HepG2 (cell line): ENCODE measurements at regions not wholly inside any gene's neighbourhood (a gene's known extent, or its start where the extent isn't known, plus 50 kb on each side); places are given as distances from the start of the nearest gene placed in this dataset.

Experiments
- ARHGAP35 ChIP-seq: sonication (generic); formaldehyde crosslinking; IDR thresholded peaks from 2 replicates; pipeline ENCODE4 v1.9.0; 2022; ENCODE audit warnings: mild to moderate bottlenecking, inconsistent platforms, moderate library complexity, missing genetic modification reagents, borderline replicate concordance
- ARNT2 ChIP-seq: sonication (generic); formaldehyde crosslinking; IDR thresholded peaks from 2 replicates; pipeline ENCODE4 v1.8.0; 2022; ENCODE audit warnings: mild to moderate bottlenecking, low read depth, missing genetic modification reagents, moderate library complexity
- DPF2 ChIP-seq: sonication (generic); formaldehyde crosslinking; IDR thresholded peaks from 2 replicates; pipeline ENCODE4 v1.4.0; 2020; ENCODE audit warnings: mild to moderate bottlenecking, low read depth, missing genetic modification reagents, borderline replicate concordance
- HNRNPL ChIP-seq: fragments of 200-400 bp; formaldehyde crosslinking; IDR thresholded peaks from 2 replicates; pipeline ENCODE4 v1.6.1; 2017; ENCODE audit warnings: mild to moderate bottlenecking, low read depth, low read length
- NR2F6 ChIP-seq, 2 experiments: IDR thresholded peaks; 2 replicates each; pipeline ENCODE4 v1.6.1; 2016; ENCODE audit warnings: antibody characterized with exemption in 1 of 2, mild to moderate bottlenecking in 1 of 2
- NRL ChIP-seq: sonication (generic); formaldehyde crosslinking; IDR thresholded peaks from 2 replicates; pipeline ENCODE4 v1.5.0; 2020; ENCODE audit warnings: missing genetic modification reagents, mild to moderate bottlenecking, moderate library complexity, borderline replicate concordance
- PHF20 ChIP-seq: sonication (generic); formaldehyde crosslinking; IDR thresholded peaks from 2 replicates; pipeline ENCODE4 v1.5.0; 2020; ENCODE audit warnings: mild to moderate bottlenecking, missing genetic modification reagents
- SMARCC2 ChIP-seq: fragments of 450-650 bp; IDR thresholded peaks from 2 replicates; pipeline ENCODE4 v1.6.1; 2017; ENCODE audit warnings: antibody characterized with exemption, mild to moderate bottlenecking
- SOX6 ChIP-seq, 2 experiments: fragments of 450-650 bp in 1 of 2; sonication (generic) in 1 of 2; formaldehyde crosslinking in 1 of 2; IDR thresholded peaks; 2 replicates each; pipeline versions ENCODE4 v1.4.0 to v1.6.1; 2017 to 2020; ENCODE audit warnings: antibody characterized with exemption in 1 of 2, mild to moderate bottlenecking in 1 of 2, missing genetic modification reagents in 1 of 2
- TOE1 ChIP-seq: sonication (generic); formaldehyde crosslinking; IDR thresholded peaks from 2 replicates; pipeline ENCODE4 v1.4.0; 2020; ENCODE audit warnings: mild to moderate bottlenecking, missing genetic modification reagents
- ZBTB1 ChIP-seq: sonication (generic); formaldehyde crosslinking; IDR thresholded peaks from 2 replicates; pipeline ENCODE4 v1.4.0; 2020; ENCODE audit warnings: missing genetic modification reagents, borderline replicate concordance
- ZC3H13 ChIP-seq: sonication (generic); formaldehyde crosslinking; IDR thresholded peaks from 2 replicates; pipeline ENCODE4 v1.8.1; 2023; ENCODE audit warnings: mild to moderate bottlenecking, missing genetic modification reagents, moderate library complexity
- ZFX ChIP-seq: sonication (generic); formaldehyde crosslinking; IDR thresholded peaks from 2 replicates; pipeline ENCODE4 v1.4.0; 2020; ENCODE audit warnings: mild to moderate bottlenecking, low read depth, missing genetic modification reagents, moderate library complexity
- ZNF251 ChIP-seq: sonication (generic); formaldehyde crosslinking; IDR thresholded peaks from 2 replicates; pipeline ENCODE4 v1.9.0; 2021; ENCODE audit warnings: mild to moderate bottlenecking, missing genetic modification reagents
- ZNF260 ChIP-seq: sonication (generic); formaldehyde crosslinking; IDR thresholded peaks from 2 replicates; pipeline ENCODE4 v1.4.0; 2020; ENCODE audit warnings: missing genetic modification reagents, low read depth, mild to moderate bottlenecking, borderline replicate concordance
- ZNF468 ChIP-seq: sonication (generic); formaldehyde crosslinking; IDR thresholded peaks from 2 replicates; pipeline ENCODE4 v1.8.0; 2022; ENCODE audit warnings: mild to moderate bottlenecking, moderate library complexity, missing genetic modification reagents
- TF ChIP-seq, protein P1 (sequence below): sonication (generic); formaldehyde crosslinking; IDR thresholded peaks from 2 replicates; pipeline ENCODE4 v1.4.0; 2020; ENCODE audit warnings: missing genetic modification reagents, borderline replicate concordance
- TF ChIP-seq, protein P2 (sequence below): sonication (generic); formaldehyde crosslinking; IDR thresholded peaks from 2 replicates; pipeline ENCODE4 v1.4.0; 2020; ENCODE audit warnings: missing genetic modification reagents; ENCODE audit errors: not compliant biosample characterization
- TF ChIP-seq, protein P3 (sequence below): sonication (generic); formaldehyde crosslinking; IDR thresholded peaks from 2 replicates; pipeline ENCODE4 v1.4.0; 2020; ENCODE audit warnings: mild to moderate bottlenecking, missing genetic modification reagents, borderline replicate concordance
- TF ChIP-seq, protein P4 (sequence below): sonication (generic); formaldehyde crosslinking; IDR thresholded peaks from 2 replicates; pipeline ENCODE4 v1.4.0; 2020; ENCODE audit warnings: missing genetic modification reagents, borderline replicate concordance

DNA sequence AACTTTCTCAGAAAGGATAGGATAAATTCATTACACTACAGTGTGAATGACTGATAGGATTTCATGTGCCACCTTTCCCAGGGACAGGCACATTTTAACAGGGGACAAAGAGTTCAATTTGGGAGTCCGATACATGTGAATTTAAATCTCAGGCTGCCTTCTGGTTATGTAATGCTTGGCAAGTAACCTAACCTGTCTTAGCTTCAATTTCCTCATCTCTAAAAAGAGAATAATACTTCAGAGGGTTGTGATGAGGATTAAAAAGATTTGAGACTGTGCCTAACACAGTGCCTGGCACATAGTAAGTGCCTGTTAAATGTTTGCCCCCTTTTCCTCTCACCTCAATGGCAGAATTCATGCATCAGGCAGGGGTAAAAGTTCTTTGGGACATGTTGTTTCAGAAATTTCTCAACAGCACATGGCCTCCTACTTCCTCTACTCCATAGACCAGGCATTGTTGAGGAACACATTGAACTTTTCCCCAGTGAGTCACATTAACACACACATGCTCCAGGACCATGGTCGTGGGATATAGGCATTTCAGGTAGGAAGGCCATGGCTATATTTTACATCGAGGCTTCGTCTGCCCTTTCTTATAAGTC, 94.6 kb upstream of the EGFLAM start (continued):
- TF ChIP-seq ARHGAP35 (CRISPR knock-in tag) (no peak), ZNF260 (no peak), NR2F6 (IDR thresholded peaks at IDR 0.05) (peak; percentile 33; the same call in 1 of the 2 replicates), NR2F6 (CRISPR knock-in tag; IDR thresholded peaks at IDR 0.05) (peak; percentile 64), ZNF251 (no peak), SMARCC2 (no peak), SOX6 (IDR thresholded peaks at IDR 0.05) (no peak), SOX6 (CRISPR knock-in tag; IDR thresholded peaks at IDR 0.05) (peak; percentile 87), TOE1 (no peak), DPF2 (CRISPR knock-in tag) (peak; percentile 19; the same call in 1 of the 2 replicates), ZBTB1 (CRISPR knock-in tag) (no peak), NRL (CRISPR knock-in tag) (no peak), ZFX (CRISPR knock-in tag) (peak; percentile 46; the same call in 1 of the 2 replicates), ZNF468 (no peak), ARNT2 (no peak), HNRNPL (no peak), PHF20 (CRISPR knock-in tag) (no peak), ZC3H13 (CRISPR knock-in tag) (no peak)
- TF ChIP-seq, protein P1, sequence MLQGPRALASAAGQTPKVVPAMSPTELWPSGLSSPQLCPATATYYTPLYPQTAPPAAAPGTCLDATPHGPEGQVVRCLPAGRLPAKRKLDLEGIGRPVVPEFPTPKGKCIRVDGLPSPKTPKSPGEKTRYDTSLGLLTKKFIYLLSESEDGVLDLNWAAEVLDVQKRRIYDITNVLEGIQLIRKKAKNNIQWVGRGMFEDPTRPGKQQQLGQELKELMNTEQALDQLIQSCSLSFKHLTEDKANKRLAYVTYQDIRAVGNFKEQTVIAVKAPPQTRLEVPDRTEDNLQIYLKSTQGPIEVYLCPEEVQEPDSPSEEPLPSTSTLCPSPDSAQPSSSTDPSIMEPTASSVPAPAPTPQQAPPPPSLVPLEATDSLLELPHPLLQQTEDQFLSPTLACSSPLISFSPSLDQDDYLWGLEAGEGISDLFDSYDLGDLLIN (CRISPR knock-in tag): no peak
- TF ChIP-seq, protein P2, sequence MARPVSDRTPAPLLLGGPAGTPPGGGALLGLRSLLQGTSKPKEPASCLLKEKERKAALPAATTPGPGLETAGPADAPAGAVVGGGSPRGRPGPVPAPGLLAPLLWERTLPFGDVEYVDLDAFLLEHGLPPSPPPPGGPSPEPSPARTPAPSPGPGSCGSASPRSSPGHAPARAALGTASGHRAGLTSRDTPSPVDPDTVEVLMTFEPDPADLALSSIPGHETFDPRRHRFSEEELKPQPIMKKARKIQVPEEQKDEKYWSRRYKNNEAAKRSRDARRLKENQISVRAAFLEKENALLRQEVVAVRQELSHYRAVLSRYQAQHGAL (CRISPR knock-in tag): no peak
- TF ChIP-seq, protein P3, sequence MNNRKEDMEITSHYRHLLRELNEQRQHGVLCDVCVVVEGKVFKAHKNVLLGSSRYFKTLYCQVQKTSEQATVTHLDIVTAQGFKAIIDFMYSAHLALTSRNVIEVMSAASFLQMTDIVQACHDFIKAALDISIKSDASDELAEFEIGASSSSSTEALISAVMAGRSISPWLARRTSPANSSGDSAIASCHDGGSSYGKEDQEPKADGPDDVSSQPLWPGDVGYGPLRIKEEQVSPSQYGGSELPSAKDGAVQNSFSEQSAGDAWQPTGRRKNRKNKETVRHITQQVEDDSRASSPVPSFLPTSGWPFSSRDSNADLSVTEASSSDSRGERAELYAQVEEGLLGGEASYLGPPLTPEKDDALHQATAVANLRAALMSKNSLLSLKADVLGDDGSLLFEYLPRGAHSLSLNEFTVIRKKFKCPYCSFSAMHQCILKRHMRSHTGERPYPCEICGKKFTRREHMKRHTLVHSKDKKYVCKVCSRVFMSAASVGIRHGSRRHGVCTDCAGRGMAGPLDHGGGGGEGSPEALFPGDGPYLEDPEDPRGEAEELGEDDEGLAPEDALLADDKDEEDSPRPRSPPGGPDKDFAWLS (CRISPR knock-in tag): no peak
- TF ChIP-seq, protein P4, sequence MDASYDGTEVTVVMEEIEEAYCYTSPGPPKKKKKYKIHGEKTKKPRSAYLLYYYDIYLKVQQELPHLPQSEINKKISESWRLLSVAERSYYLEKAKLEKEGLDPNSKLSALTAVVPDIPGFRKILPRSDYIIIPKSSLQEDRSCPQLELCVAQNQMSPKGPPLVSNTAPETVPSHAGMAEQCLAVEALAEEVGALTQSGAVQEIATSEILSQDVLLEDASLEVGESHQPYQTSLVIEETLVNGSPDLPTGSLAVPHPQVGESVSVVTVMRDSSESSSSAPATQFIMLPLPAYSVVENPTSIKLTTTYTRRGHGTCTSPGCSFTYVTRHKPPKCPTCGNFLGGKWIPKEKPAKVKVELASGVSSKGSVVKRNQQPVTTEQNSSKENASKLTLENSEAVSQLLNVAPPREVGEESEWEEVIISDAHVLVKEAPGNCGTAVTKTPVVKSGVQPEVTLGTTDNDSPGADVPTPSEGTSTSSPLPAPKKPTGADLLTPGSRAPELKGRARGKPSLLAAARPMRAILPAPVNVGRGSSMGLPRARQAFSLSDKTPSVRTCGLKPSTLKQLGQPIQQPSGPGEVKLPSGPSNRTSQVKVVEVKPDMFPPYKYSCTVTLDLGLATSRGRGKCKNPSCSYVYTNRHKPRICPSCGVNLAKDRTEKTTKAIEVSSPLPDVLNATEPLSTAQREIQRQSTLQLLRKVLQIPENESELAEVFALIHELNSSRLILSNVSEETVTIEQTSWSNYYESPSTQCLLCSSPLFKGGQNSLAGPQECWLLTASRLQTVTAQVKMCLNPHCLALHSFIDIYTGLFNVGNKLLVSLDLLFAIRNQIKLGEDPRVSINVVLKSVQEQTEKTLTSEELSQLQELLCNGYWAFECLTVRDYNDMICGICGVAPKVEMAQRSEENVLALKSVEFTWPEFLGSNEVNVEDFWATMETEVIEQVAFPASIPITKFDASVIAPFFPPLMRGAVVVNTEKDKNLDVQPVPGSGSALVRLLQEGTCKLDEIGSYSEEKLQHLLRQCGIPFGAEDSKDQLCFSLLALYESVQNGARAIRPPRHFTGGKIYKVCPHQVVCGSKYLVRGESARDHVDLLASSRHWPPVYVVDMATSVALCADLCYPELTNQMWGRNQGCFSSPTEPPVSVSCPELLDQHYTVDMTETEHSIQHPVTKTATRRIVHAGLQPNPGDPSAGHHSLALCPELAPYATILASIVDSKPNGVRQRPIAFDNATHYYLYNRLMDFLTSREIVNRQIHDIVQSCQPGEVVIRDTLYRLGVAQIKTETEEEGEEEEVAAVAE: 0 out of 2 replicates have a peak, but pooled peaks have one; percentile 47
